ENCODE measurements at regions not wholly inside any gene's neighbourhood (a gene's known extent, or its start where the extent isn't known, plus 50 kb on each side); places are given as distances from the start of the nearest gene placed in this dataset.

GRCh38 chr2:53562407-53562806 lies 205.2 kb upstream of the CHAC2 start:
- ATAC-seq (replicated peaks), result no peak
- no peaks in the 10 kb centered on the region for H3K36me3 Mint-ChIP-seq (ENCODE audit: insufficient read depth)
- H3K4me3 Mint-ChIP-seq, result no peak overlapping the region
- no peak overlapping the region for H3K27ac Mint-ChIP-seq
- no peak for DNase-seq
- no peaks in the 10 kb centered on the region for H3K4me1 Mint-ChIP-seq (ENCODE audit: low read depth in 2 of 2)
- peaks cover 0 to 2% of the 10 kb centered on the region in 2 donors for H3K9me3 Mint-ChIP-seq
- H3K27me3 Mint-ChIP-seq, result peaks cover 0 to 8% of the 10 kb centered on the region in 2 donors

- Mint-ChIP-seq H3K4me1 (ENCODE audit: low read depth in 2 of 2) (no peaks in the 10 kb centered on the region), H3K27ac (no peak overlapping the region), H3K36me3 (ENCODE audit: insufficient read depth) (no peaks in the 10 kb centered on the region), H3K4me3 (no peak overlapping the region), H3K9me3 (peaks cover 0 to 4% of the 10 kb centered on the region in 2 donors), H3K27me3 (peaks cover 0 to 12% of the 10 kb centered on the region in 2 donors)
- DNase-seq (no peak), ATAC-seq (replicated peaks) (no peak)
Measured at GRCh38 chr2:53561155-53561554, 206.4 kb upstream of the CHAC2 start.

GRCh38 chr2:53559302-53559966 lies 208.2 kb upstream of the CHAC2 start:
- H3K4me1 Mint-ChIP-seq (ENCODE audit: low read depth in 2 of 2), result no peaks in the 10 kb centered on the region
- no peak overlapping the region for H3K27ac Mint-ChIP-seq
- H3K36me3 Mint-ChIP-seq (ENCODE audit: insufficient read depth), result no peaks in the 10 kb centered on the region
- peaks cover 0 to 12% of the 10 kb centered on the region in 2 donors for H3K27me3 Mint-ChIP-seq
- no peak for DNase-seq
- H3K9me3 Mint-ChIP-seq, result peaks cover 0 to 4% of the 10 kb centered on the region in 2 donors
- H3K4me3 Mint-ChIP-seq, result no peak overlapping the region
- ATAC-seq (replicated peaks), result no peak

- H3K9me3 Mint-ChIP-seq, result peaks cover 0 to 4% of the 10 kb centered on the region in 2 donors
- ATAC-seq (replicated peaks), result no peak
- H3K4me1 Mint-ChIP-seq (ENCODE audit: low read depth in 2 of 2), result no peaks in the 10 kb centered on the region
- no peak overlapping the region for H3K27ac Mint-ChIP-seq
- peaks cover 0 to 12% of the 10 kb centered on the region in 2 donors for H3K27me3 Mint-ChIP-seq
- no peak overlapping the region for H3K4me3 Mint-ChIP-seq
- H3K36me3 Mint-ChIP-seq (ENCODE audit: insufficient read depth), result no peaks in the 10 kb centered on the region
- no peak for DNase-seq
Measured at GRCh38 chr2:53558867-53559266, 208.7 kb upstream of the CHAC2 start.

- ATAC-seq (replicated peaks) (no peak), DNase-seq (no peak)
- H3K9me3 Mint-ChIP-seq, result no peaks in the 10 kb centered on the region
- H3K27me3 Mint-ChIP-seq, result no peaks in the 10 kb centered on the region
- no peak overlapping the region for H3K4me3 Mint-ChIP-seq
- H3K4me1 Mint-ChIP-seq (ENCODE audit: low read depth in 2 of 2), result no peaks in the 10 kb centered on the region
- H3K36me3 Mint-ChIP-seq (ENCODE audit: insufficient read depth), result no peaks in the 10 kb centered on the region
- H3K27ac Mint-ChIP-seq, result no peak overlapping the region
Measured at GRCh38 chr2:53549497-53549896, 218.1 kb upstream of the CHAC2 start.

GRCh38 chr2:53545604-53546003 lies 222.0 kb upstream of the CHAC2 start:
- H3K4me1 Mint-ChIP-seq (ENCODE audit: low read depth in 2 of 2), result no peaks in the 10 kb centered on the region
- no peak for ATAC-seq (replicated peaks)
- H3K36me3 Mint-ChIP-seq (ENCODE audit: insufficient read depth), result no peaks in the 10 kb centered on the region
- H3K27me3 Mint-ChIP-seq, result no peaks in the 10 kb centered on the region
- H3K4me3 Mint-ChIP-seq, result no peak overlapping the region
- no peaks in the 10 kb centered on the region for H3K9me3 Mint-ChIP-seq
- DNase-seq, result no peak
- no peak overlapping the region for H3K27ac Mint-ChIP-seq

- H3K27ac Mint-ChIP-seq, result no peak overlapping the region
- H3K4me3 Mint-ChIP-seq, result no peak overlapping the region
- ATAC-seq (replicated peaks) (no peak), DNase-seq (no peak)
- H3K27me3 Mint-ChIP-seq, result no peaks in the 10 kb centered on the region
- no peaks in the 10 kb centered on the region for H3K36me3 Mint-ChIP-seq (ENCODE audit: insufficient read depth)
- no peaks in the 10 kb centered on the region for H3K4me1 Mint-ChIP-seq (ENCODE audit: low read depth in 2 of 2)
- no peaks in the 10 kb centered on the region for H3K9me3 Mint-ChIP-seq
Measured at GRCh38 chr2:53544871-53545558, 222.6 kb upstream of the CHAC2 start.

GRCh38 chr2:53543083-53543482 lies 224.5 kb upstream of the CHAC2 start:
- no peak overlapping the region for H3K4me3 Mint-ChIP-seq

GRCh38 chr2:53536583-53537361 lies 230.8 kb upstream of the CHAC2 start:
- no peaks in the 10 kb centered on the region for H3K36me3 Mint-ChIP-seq (ENCODE audit: insufficient read depth)
- DNase-seq (no peak), ATAC-seq (replicated peaks) (no peak)
- H3K4me1 Mint-ChIP-seq (ENCODE audit: low read depth in 2 of 2), result no peaks in the 10 kb centered on the region
- H3K4me3 Mint-ChIP-seq, result no peak overlapping the region
- peaks cover 0 to 7% of the 10 kb centered on the region in 2 donors for H3K9me3 Mint-ChIP-seq
- no peak overlapping the region for H3K27ac Mint-ChIP-seq
- H3K27me3 Mint-ChIP-seq, result peaks cover 0 to 30% of the 10 kb centered on the region in 2 donors

More at GRCh38 chr2:53543083-53543482, 224.5 kb upstream of the CHAC2 start:
- Mint-ChIP-seq H3K27ac (no peak overlapping the region), H3K9me3 (peaks cover 0 to 7% of the 10 kb centered on the region in 2 donors), H3K4me1 (ENCODE audit: low read depth in 2 of 2) (no peaks in the 10 kb centered on the region), H3K36me3 (ENCODE audit: insufficient read depth) (no peaks in the 10 kb centered on the region), H3K27me3 (no peaks in the 10 kb centered on the region)
- no peak for DNase-seq
- no peak for ATAC-seq (replicated peaks)

- ATAC-seq (replicated peaks) (no peak), DNase-seq (no peak)
- peaks cover 0 to 30% of the 10 kb centered on the region in 2 donors for H3K27me3 Mint-ChIP-seq
- H3K36me3 Mint-ChIP-seq (ENCODE audit: insufficient read depth), result no peaks in the 10 kb centered on the region
- H3K4me1 Mint-ChIP-seq (ENCODE audit: low read depth in 2 of 2), result no peaks in the 10 kb centered on the region
- H3K27ac Mint-ChIP-seq, result no peak overlapping the region
- peaks cover 0 to 7% of the 10 kb centered on the region in 2 donors for H3K9me3 Mint-ChIP-seq
- no peak overlapping the region for H3K4me3 Mint-ChIP-seq
Measured at GRCh38 chr2:53535234-53535840, 232.3 kb upstream of the CHAC2 start.

- Mint-ChIP-seq H3K4me1 (ENCODE audit: low read depth in 2 of 2) (no peaks in the 10 kb centered on the region), H3K36me3 (ENCODE audit: insufficient read depth) (no peaks in the 10 kb centered on the region)
Measured at GRCh38 chr2:53530126-53530525, 237.5 kb upstream of the CHAC2 start.

GRCh38 chr2:53527056-53527455 lies 240.5 kb upstream of the CHAC2 start:
- no peak overlapping the region for H3K27ac Mint-ChIP-seq
- H3K4me1 Mint-ChIP-seq (ENCODE audit: low read depth in 2 of 2), result no peaks in the 10 kb centered on the region

More at GRCh38 chr2:53530126-53530525, 237.5 kb upstream of the CHAC2 start:
- DNase-seq (no peak), ATAC-seq (replicated peaks) (no peak)
- H3K4me3 Mint-ChIP-seq, result no peak overlapping the region
- H3K9me3 Mint-ChIP-seq, result no peaks in the 10 kb centered on the region
- H3K27ac Mint-ChIP-seq, result no peak overlapping the region
- peaks cover 0 to 9% of the 10 kb centered on the region in 2 donors for H3K27me3 Mint-ChIP-seq

More at GRCh38 chr2:53527056-53527455, 240.5 kb upstream of the CHAC2 start:
- no peak overlapping the region for H3K4me3 Mint-ChIP-seq
- H3K27me3 Mint-ChIP-seq, result peaks cover 0 to 6% of the 10 kb centered on the region in 2 donors
- H3K36me3 Mint-ChIP-seq (ENCODE audit: insufficient read depth), result no peaks in the 10 kb centered on the region
- ATAC-seq (replicated peaks) (no peak), DNase-seq (no peak)
- no peaks in the 10 kb centered on the region for H3K9me3 Mint-ChIP-seq

Data from effector memory CD8-positive, alpha-beta T cell (primary cell).